Tibial nerve (tissue), 4 donors: ENCODE measurements at regions not wholly inside any gene's neighbourhood (a gene's known extent, or its start where the extent isn't known, plus 50 kb on each side); places are given as distances from the start of the nearest gene placed in this dataset.

Source experiments
- EP300 ChIP-seq, 2 donors: sonication (generic); formaldehyde crosslinking; IDR thresholded peaks; one replicate each; pipeline ENCODE4 v1.6.1; 2017; ENCODE audit warnings: antibody characterized with exemption in 2 of 2, mild to moderate bottlenecking in 1 of 2
- POLR2A ChIP-seq, 2 donors: fragments of 450-650 bp; IDR thresholded peaks; one replicate each; pipeline ENCODE4 v1.6.1; 2017; ENCODE audit warnings: antibody characterized with exemption in 2 of 2, mild to moderate bottlenecking in 2 of 2, moderate library complexity in 2 of 2
- TF ChIP-seq, protein P1 (sequence below), 5 experiments: fragments of 200-600 bp in 3 of 5; fragments of 450-650 bp in 2 of 5; sonication (generic) in 3 of 5; IDR thresholded peaks; one replicate each; pipeline ENCODE4 v1.5.1; 2016 to 2019; ENCODE audit warnings: antibody characterized with exemption in 5 of 5, mild to moderate bottlenecking in 3 of 5, moderate library complexity in 2 of 5

DNA sequence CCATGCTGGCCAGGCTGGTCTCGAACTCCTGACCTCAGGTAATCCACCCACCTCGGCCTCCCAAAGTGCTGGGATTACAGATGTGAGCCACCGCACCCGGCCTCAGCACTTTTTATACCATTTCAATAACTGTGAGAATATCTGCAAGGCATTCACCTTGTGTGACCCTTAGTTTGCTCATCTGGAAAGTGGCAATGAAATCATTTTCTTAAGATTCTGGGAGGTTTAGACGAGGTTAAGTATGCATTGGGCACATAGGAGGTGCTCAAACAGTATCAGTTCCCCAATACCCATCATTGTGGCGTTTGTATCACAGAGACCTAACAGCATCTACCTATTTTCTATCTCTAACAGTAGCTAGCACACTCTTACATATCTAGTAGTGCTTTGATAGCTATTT, 481.9 kb upstream of the ERCC4 start:
- TF ChIP-seq, protein P1, sequence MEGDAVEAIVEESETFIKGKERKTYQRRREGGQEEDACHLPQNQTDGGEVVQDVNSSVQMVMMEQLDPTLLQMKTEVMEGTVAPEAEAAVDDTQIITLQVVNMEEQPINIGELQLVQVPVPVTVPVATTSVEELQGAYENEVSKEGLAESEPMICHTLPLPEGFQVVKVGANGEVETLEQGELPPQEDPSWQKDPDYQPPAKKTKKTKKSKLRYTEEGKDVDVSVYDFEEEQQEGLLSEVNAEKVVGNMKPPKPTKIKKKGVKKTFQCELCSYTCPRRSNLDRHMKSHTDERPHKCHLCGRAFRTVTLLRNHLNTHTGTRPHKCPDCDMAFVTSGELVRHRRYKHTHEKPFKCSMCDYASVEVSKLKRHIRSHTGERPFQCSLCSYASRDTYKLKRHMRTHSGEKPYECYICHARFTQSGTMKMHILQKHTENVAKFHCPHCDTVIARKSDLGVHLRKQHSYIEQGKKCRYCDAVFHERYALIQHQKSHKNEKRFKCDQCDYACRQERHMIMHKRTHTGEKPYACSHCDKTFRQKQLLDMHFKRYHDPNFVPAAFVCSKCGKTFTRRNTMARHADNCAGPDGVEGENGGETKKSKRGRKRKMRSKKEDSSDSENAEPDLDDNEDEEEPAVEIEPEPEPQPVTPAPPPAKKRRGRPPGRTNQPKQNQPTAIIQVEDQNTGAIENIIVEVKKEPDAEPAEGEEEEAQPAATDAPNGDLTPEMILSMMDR (IDR thresholded peaks at IDR 0.05), result no peak
- TF ChIP-seq POLR2A (IDR thresholded peaks at IDR 0.05) (no peak), EP300 (IDR thresholded peaks at IDR 0.05) (no peak)
